Caco-2 (cell line): ENCODE measurements at regions not wholly inside any gene's neighbourhood (a gene's known extent, or its start where the extent isn't known, plus 50 kb on each side); places are given as distances from the start of the nearest gene placed in this dataset.

Experiments
- BruUV-seq: library from RNA; stranded (reverse); fragments of 400-500 nt; replicated peaks from 2 replicates; lab custom pipeline; 2021; lab: Mats Ljungman, UMichigan
- CTCF ChIA-PET: fragments of 300-600 bp; sonication (Branson Sonifier 250); formaldehyde crosslinking; loops from one replicate; lab custom pipeline; 2022; ENCODE audit warnings: antibody characterized with exemption; lab: Charles Lee
- POLR2A ChIA-PET: fragments of 300-600 bp; sonication (Branson Sonifier 250); formaldehyde crosslinking; loops from one replicate; lab custom pipeline; 2022; ENCODE audit warnings: antibody characterized with exemption; lab: Charles Lee
- DNase-seq, 2 experiments: peaks; one replicate each; pipeline versions ENCODE4 v3.0.0 to v3.0.0-alpha.2; 2020 to 2022
- H3K27me3 ChIP-seq: replicated peaks from 2 replicates; pipeline ENCODE4 v1.6.0; 2011; ENCODE audit warnings: low read length; ENCODE audit not compliant: control insufficient read depth, insufficient read depth
- H3K36me3 ChIP-seq: 2 replicates; pipeline ENCODE4 v1.5.1; 2011; ENCODE audit warnings: low read length; ENCODE audit not compliant: control insufficient read depth, insufficient read depth
- H3K4me1 ChIP-seq: fragments of 250-450 bp; sonication (Bioruptor Pico); 2 replicates; pipeline ENCODE4 v1.5.1; 2020; ENCODE audit warnings: mild to moderate bottlenecking
- H3K4me3 ChIP-seq: 2 replicates; pipeline ENCODE4 v1.5.1; 2011; ENCODE audit warnings: low read depth, mild to moderate bottlenecking, control low read depth, low read length
- H3K9me3 ChIP-seq: fragments of 250-450 bp; sonication (Bioruptor Pico); 2 replicates; pipeline ENCODE4 v1.5.1; 2020; ENCODE audit warnings: mild to moderate bottlenecking, moderate library complexity
- H3K27ac Mint-ChIP-seq: one replicate; pipeline ENCODE4 v1.8.0; 2022; ENCODE audit warnings: mixed read lengths; ENCODE audit not compliant: unreplicated experiment
- H3K27me3 Mint-ChIP-seq: one replicate; pipeline ENCODE4 v1.8.0; 2022; ENCODE audit warnings: mixed read lengths; ENCODE audit not compliant: insufficient read depth, unreplicated experiment
- H3K36me3 Mint-ChIP-seq: one replicate; pipeline ENCODE4 v1.8.0; 2022; ENCODE audit warnings: mild to moderate bottlenecking, mixed read lengths; ENCODE audit not compliant: insufficient read depth, unreplicated experiment
- H3K4me1 Mint-ChIP-seq: one replicate; pipeline ENCODE4 v1.8.0; 2022; ENCODE audit warnings: low read depth, mixed read lengths; ENCODE audit not compliant: unreplicated experiment
- H3K4me3 Mint-ChIP-seq: one replicate; pipeline ENCODE4 v1.8.0; 2022; ENCODE audit warnings: mild to moderate bottlenecking, moderate library complexity, mixed read lengths; ENCODE audit not compliant: unreplicated experiment
- H3K9me3 Mint-ChIP-seq: one replicate; pipeline ENCODE4 v1.8.0; 2022; ENCODE audit warnings: mixed read lengths; ENCODE audit not compliant: unreplicated experiment
- intact Hi-C: fragments of 100-400 bp; cut with micrococcal nuclease; formaldehyde crosslinking; loops from one replicate; pipeline ENCODE4 v1.10.0; 2022; ENCODE audit not compliant: unreplicated experiment
- TF ChIP-seq, protein P1 (sequence below), 2 experiments: fragments of 200-600 bp in 1 of 2; IDR thresholded peaks; 1 replicate in 1 of 2; 2 replicates in 1 of 2; pipeline versions ENCODE4 v1.5.1 to v1.8.0; 2011 to 2022; ENCODE audit warnings: antibody characterized with exemption in 1 of 2, control low read depth in 1 of 2, inconsistent platforms in 1 of 2, low read depth in 1 of 2, low read length in 1 of 2, mild to moderate bottlenecking in 1 of 2, moderate library complexity in 1 of 2; ENCODE audit not compliant: insufficient read depth in 1 of 2, severe bottlenecking in 1 of 2, unreplicated experiment in 1 of 2

DNA sequence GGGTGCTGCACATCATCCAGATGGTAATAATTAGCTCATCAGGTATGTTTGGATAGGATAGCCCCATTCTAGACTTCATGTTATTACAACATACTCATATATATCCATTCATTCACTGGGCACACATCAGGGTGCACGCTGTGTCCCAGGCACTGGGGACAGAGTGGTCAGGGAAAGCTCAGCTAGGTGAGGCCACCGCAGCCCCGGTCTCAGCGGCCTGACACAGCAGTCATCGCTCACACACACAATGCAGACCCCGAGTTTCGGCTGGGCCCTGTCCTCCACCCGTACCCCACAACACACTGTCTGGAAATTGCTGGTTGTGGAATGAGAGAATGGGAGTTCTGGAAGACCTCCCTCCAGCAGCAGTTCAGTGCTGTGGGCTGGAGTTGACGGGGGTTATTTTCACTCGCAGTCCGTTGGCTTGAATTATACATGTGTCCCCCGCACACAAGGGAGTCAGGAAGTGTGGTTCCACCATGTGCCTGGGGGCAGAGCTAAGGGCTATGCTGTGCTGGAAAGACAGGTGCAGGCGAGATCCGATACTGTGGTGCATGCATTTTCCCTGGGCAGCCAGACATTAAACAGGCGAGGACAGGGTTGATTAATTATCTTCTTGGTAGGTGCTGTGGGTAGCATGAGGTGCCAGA is 257.6 kb downstream of the TEX29 start:
- Histone ChIP-seq H3K9me3 (peaks cover 15% of the 10 kb centered on the region), H3K27me3 (no peaks in the 10 kb centered on the region), H3K4me3 (no peak overlapping the region), H3K4me1 (no peaks in the 10 kb centered on the region), H3K36me3 (no peaks in the 10 kb centered on the region)
- CTCF ChIA-PET: no interaction called here
- BruUV-seq: no TSS peak
- TF ChIP-seq, protein P1, sequence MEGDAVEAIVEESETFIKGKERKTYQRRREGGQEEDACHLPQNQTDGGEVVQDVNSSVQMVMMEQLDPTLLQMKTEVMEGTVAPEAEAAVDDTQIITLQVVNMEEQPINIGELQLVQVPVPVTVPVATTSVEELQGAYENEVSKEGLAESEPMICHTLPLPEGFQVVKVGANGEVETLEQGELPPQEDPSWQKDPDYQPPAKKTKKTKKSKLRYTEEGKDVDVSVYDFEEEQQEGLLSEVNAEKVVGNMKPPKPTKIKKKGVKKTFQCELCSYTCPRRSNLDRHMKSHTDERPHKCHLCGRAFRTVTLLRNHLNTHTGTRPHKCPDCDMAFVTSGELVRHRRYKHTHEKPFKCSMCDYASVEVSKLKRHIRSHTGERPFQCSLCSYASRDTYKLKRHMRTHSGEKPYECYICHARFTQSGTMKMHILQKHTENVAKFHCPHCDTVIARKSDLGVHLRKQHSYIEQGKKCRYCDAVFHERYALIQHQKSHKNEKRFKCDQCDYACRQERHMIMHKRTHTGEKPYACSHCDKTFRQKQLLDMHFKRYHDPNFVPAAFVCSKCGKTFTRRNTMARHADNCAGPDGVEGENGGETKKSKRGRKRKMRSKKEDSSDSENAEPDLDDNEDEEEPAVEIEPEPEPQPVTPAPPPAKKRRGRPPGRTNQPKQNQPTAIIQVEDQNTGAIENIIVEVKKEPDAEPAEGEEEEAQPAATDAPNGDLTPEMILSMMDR (IDR thresholded peaks at IDR 0.05; ENCODE audit: insufficient read depth in 1 of 2, low read depth in 1 of 2, low read length in 1 of 2, severe bottlenecking in 1 of 2, unreplicated experiment in 1 of 2): no peak
- intact Hi-C loops: no loop called here
- DNase-seq: no peak
- Mint-ChIP-seq H3K4me3 (no peak overlapping the region), H3K36me3 (no peaks in the 10 kb centered on the region), H3K4me1 (no peaks in the 10 kb centered on the region), H3K9me3 (peaks cover 29% of the 10 kb centered on the region), H3K27me3 (peaks cover 1% of the 10 kb centered on the region), H3K27ac (no peak overlapping the region)
- POLR2A ChIA-PET: no interaction called here

DNA sequence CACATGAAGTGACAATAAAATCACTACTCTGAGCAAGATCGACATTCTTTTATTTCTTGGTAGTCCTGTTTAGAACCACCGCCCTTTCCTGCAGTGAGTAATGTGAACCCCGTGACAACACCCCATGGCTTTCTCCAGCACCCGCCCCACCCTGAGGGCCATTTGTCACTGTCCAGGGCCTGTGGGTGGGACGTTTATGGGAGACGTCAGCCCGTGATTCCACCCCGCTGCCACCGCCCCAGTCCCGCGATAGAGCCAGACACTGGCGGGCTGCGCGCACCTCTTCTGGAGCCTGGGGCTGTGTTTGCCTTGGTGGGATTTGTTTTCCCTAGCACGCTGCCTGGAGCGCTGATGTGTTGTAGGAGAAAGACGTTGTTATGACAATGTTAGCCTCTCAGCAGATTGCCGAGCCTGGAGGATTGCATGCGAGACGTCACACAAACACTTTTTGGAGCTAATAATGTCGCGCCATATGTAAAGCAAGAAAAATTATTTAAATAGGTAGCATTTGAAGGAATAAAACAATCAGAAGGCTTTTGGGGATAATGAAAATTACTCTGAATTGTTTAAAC is 263.7 kb downstream of the TEX29 start:
- BruUV-seq: no TSS peak
- Histone ChIP-seq H3K27me3 (no peaks in the 10 kb centered on the region), H3K9me3 (no peaks in the 10 kb centered on the region; the same call in none of the 2 replicates), H3K36me3 (no peaks in the 10 kb centered on the region), H3K4me3 (no peak overlapping the region), H3K4me1 (no peaks in the 10 kb centered on the region)
- H3K9me3 Mint-ChIP-seq: peaks cover 7% of the 10 kb centered on the region
- TF ChIP-seq, protein P1 (IDR thresholded peaks at IDR 0.05; ENCODE audit: insufficient read depth in 1 of 2, low read depth in 1 of 2, low read length in 1 of 2, severe bottlenecking in 1 of 2, unreplicated experiment in 1 of 2): no peak
- POLR2A ChIA-PET: no interaction called here
- CTCF ChIA-PET: no interaction called here
- DNase-seq: no peak
- H3K36me3 Mint-ChIP-seq: no peaks in the 10 kb centered on the region
- no peak overlapping the region for H3K27ac Mint-ChIP-seq
- H3K4me3 Mint-ChIP-seq: no peak overlapping the region
- peaks cover 22% of the 10 kb centered on the region for H3K27me3 Mint-ChIP-seq
- intact Hi-C loops: no loop called here
- H3K4me1 Mint-ChIP-seq: no peaks in the 10 kb centered on the region

DNA sequence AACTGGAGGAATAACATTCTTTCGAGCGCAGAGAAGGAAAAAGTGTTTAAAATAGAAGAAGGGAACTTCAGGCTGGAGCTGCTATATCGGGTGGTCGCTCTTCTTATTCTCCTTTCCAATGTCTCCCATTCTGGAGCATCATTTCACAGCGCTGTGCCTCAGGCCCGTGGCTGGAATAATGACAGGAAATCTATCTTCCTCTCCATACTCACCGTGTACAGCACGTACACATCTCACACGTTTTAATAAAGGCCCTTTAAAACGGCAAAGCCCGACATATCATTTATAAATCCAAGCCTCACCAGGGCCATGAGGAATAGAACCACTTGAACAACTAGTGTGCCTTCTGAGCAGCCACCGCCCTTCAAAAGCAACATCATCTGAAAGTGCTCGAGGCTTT is 264.4 kb downstream of the TEX29 start:
- TF ChIP-seq, protein P1 (IDR thresholded peaks at IDR 0.05; ENCODE audit: insufficient read depth in 1 of 2, low read depth in 1 of 2, low read length in 1 of 2, severe bottlenecking in 1 of 2, unreplicated experiment in 1 of 2): no peak
- Mint-ChIP-seq H3K4me3 (no peak overlapping the region), H3K9me3 (peaks cover 3% of the 10 kb centered on the region), H3K27me3 (peaks cover 24% of the 10 kb centered on the region), H3K4me1 (no peaks in the 10 kb centered on the region), H3K36me3 (no peaks in the 10 kb centered on the region), H3K27ac (no peak overlapping the region)
- intact Hi-C loops: no loop called here
- no TSS peak for BruUV-seq
- Histone ChIP-seq H3K4me3 (no peak overlapping the region), H3K4me1 (no peaks in the 10 kb centered on the region), H3K36me3 (no peaks in the 10 kb centered on the region), H3K9me3 (no peaks in the 10 kb centered on the region; the same call in none of the 2 replicates), H3K27me3 (no peaks in the 10 kb centered on the region)
- CTCF ChIA-PET: no interaction called here
- DNase-seq: no peak
- POLR2A ChIA-PET: no interaction called here
